ENCODE measurements at regions not wholly inside any gene's neighbourhood (a gene's known extent, or its start where the extent isn't known, plus 50 kb on each side); places are given as distances from the start of the nearest gene placed in this dataset.

- no peak for TF ChIP-seq CTCF (conservative IDR thresholded peaks at IDR 0.05)
- no peak for TF ChIP-seq ZFX (IDR thresholded peaks at IDR 0.05)
Observed at GRCh38 chr12:91774434-91774921, 371.2 kb downstream of the BTG1 start.
